Loucy (cell line): ENCODE measurements at regions not wholly inside any gene's neighbourhood (a gene's known extent, or its start where the extent isn't known, plus 50 kb on each side); places are given as distances from the start of the nearest gene placed in this dataset.

ENCODE experiments used
- EZH2phosphoT487 ChIP-seq: fragments of 200-600 bp; IDR thresholded peaks from 2 replicates; pipeline ENCODE4 v1.6.1; 2018; ENCODE audit warnings: antibody characterized with exemption, mild to moderate bottlenecking, moderate library complexity, borderline replicate concordance
- TF ChIP-seq, protein P1 (sequence below): fragments of 200-600 bp; sonication (generic); conservative IDR thresholded peaks from 2 replicates; pipeline ENCODE4 v1.5.1; 2014; ENCODE audit warnings: mild to moderate bottlenecking, antibody characterized with exemption, low read length

DNA sequence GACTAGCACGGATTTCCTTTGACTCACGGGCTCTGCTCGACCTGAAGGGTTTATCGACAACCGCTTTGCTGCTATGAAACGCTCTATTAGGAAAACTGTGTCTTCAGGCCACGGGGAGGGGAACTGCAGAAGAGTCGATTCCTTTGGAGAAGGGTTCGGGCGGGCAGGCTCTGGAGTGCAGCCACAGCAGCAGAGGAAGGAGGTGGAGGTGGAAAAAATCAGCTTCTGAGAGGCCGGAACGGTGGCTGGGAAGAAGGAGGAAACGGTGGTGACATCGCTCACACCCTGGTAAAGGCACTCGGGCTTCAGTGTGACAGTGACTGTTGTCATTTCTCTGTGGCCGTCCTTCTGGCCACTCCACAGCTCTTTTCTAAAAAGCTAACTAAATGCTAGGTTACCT is 64.6 kb upstream of the MGMT start:
- TF ChIP-seq, protein P1, sequence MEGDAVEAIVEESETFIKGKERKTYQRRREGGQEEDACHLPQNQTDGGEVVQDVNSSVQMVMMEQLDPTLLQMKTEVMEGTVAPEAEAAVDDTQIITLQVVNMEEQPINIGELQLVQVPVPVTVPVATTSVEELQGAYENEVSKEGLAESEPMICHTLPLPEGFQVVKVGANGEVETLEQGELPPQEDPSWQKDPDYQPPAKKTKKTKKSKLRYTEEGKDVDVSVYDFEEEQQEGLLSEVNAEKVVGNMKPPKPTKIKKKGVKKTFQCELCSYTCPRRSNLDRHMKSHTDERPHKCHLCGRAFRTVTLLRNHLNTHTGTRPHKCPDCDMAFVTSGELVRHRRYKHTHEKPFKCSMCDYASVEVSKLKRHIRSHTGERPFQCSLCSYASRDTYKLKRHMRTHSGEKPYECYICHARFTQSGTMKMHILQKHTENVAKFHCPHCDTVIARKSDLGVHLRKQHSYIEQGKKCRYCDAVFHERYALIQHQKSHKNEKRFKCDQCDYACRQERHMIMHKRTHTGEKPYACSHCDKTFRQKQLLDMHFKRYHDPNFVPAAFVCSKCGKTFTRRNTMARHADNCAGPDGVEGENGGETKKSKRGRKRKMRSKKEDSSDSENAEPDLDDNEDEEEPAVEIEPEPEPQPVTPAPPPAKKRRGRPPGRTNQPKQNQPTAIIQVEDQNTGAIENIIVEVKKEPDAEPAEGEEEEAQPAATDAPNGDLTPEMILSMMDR, result no peak
- TF ChIP-seq EZH2phosphoT487, result no peak
